ENCODE measurements at regions not wholly inside any gene's neighbourhood (a gene's known extent, or its start where the extent isn't known, plus 50 kb on each side); places are given as distances from the start of the nearest gene placed in this dataset.

GRCh38 chr16:86765389-86766026, 187.2 kb downstream of the FOXL1 start:
- H3K27ac Mint-ChIP-seq: no peak overlapping the region

GRCh38 chr16:86766700-86767099, 188.4 kb downstream of the FOXL1 start:
- H3K36me3 Mint-ChIP-seq (ENCODE audit: insufficient read depth): no peaks in the 10 kb centered on the region
- no peak for DNase-seq (ENCODE audit: low spot score, unreplicated experiment)
- H3K9me3 Mint-ChIP-seq (ENCODE audit: low read depth): peaks cover 4% of the 10 kb centered on the region
- H3K4me3 Mint-ChIP-seq (ENCODE audit: low read depth): no peak overlapping the region
- no peak overlapping the region for H3K27ac Mint-ChIP-seq
- H3K4me1 Mint-ChIP-seq (ENCODE audit: low read depth): peaks cover 1% of the 10 kb centered on the region
- peaks cover 62% of the 10 kb centered on the region for H3K27me3 Mint-ChIP-seq
- TF ChIP-seq CTCF (IDR thresholded peaks at IDR 0.05; ENCODE audit: unreplicated experiment): no peak

More at GRCh38 chr16:86765389-86766026, 187.2 kb downstream of the FOXL1 start:
- peaks cover 62% of the 10 kb centered on the region for H3K27me3 Mint-ChIP-seq
- peaks cover 1% of the 10 kb centered on the region for H3K4me1 Mint-ChIP-seq (ENCODE audit: low read depth)
- no peak overlapping the region for H3K4me3 Mint-ChIP-seq (ENCODE audit: low read depth)
- H3K36me3 Mint-ChIP-seq (ENCODE audit: insufficient read depth): no peaks in the 10 kb centered on the region
- H3K9me3 Mint-ChIP-seq (ENCODE audit: low read depth): peaks cover 4% of the 10 kb centered on the region
- no peak for DNase-seq (ENCODE audit: low spot score, unreplicated experiment)
- no peak for TF ChIP-seq CTCF (IDR thresholded peaks at IDR 0.05; ENCODE audit: unreplicated experiment)

- Mint-ChIP-seq H3K27me3 (peaks cover 61% of the 10 kb centered on the region), H3K9me3 (ENCODE audit: low read depth) (peaks cover 4% of the 10 kb centered on the region), H3K27ac (no peak overlapping the region), H3K4me3 (ENCODE audit: low read depth) (no peak overlapping the region), H3K36me3 (ENCODE audit: insufficient read depth) (no peaks in the 10 kb centered on the region), H3K4me1 (ENCODE audit: low read depth) (peaks cover 1% of the 10 kb centered on the region)
- DNase-seq (ENCODE audit: low spot score, unreplicated experiment): no peak
- no peak for TF ChIP-seq CTCF (IDR thresholded peaks at IDR 0.05; ENCODE audit: unreplicated experiment)
Measured at GRCh38 chr16:86768228-86768791, 190.0 kb downstream of the FOXL1 start.

GRCh38 chr16:86768999-86769398, 190.7 kb downstream of the FOXL1 start:
- Mint-ChIP-seq H3K36me3 (ENCODE audit: insufficient read depth) (no peaks in the 10 kb centered on the region), H3K27me3 (peaks cover 61% of the 10 kb centered on the region), H3K4me3 (ENCODE audit: low read depth) (no peak overlapping the region), H3K9me3 (ENCODE audit: low read depth) (peaks cover 4% of the 10 kb centered on the region), H3K4me1 (ENCODE audit: low read depth) (peaks cover 1% of the 10 kb centered on the region), H3K27ac (no peak overlapping the region)
- TF ChIP-seq CTCF (IDR thresholded peaks at IDR 0.05; ENCODE audit: unreplicated experiment): no peak
- no peak for DNase-seq (ENCODE audit: low spot score, unreplicated experiment)

- Mint-ChIP-seq H3K36me3 (ENCODE audit: insufficient read depth) (no peaks in the 10 kb centered on the region), H3K4me3 (ENCODE audit: low read depth) (no peak overlapping the region), H3K27me3 (peaks cover 61% of the 10 kb centered on the region), H3K9me3 (ENCODE audit: low read depth) (no peaks in the 10 kb centered on the region), H3K27ac (no peak overlapping the region), H3K4me1 (ENCODE audit: low read depth) (no peaks in the 10 kb centered on the region)
- DNase-seq (ENCODE audit: low spot score, unreplicated experiment): no peak
- no peak for TF ChIP-seq CTCF (IDR thresholded peaks at IDR 0.05; ENCODE audit: unreplicated experiment)
Measured at GRCh38 chr16:86771506-86772460, 193.4 kb downstream of the FOXL1 start.
